ENCODE measurements at regions not wholly inside any gene's neighbourhood (a gene's known extent, or its start where the extent isn't known, plus 50 kb on each side); places are given as distances from the start of the nearest gene placed in this dataset.
"Not testable (repeated sequence)": the region's sequence is repeated elsewhere in the genome, so short reads cannot be mapped to it uniquely, and the experiment has no call there.

GRCh38 chr3:17817973-17818372 lies 75.5 kb upstream of the TBC1D5 start:
- not testable (repeated sequence) for DNase-seq

GRCh38 chr3:17817545-17817944 lies 75.1 kb upstream of the TBC1D5 start:
- no peak for DNase-seq

- DNase-seq: not testable (repeated sequence)
These were observed 74.4 kb upstream of the TBC1D5 start for GRCh38 chr3:17816839-17817238.

GRCh38 chr3:17812328-17812727 lies 69.9 kb upstream of the TBC1D5 start:
- not testable (repeated sequence) for DNase-seq

GRCh38 chr3:17811646-17812045 lies 69.2 kb upstream of the TBC1D5 start:
- DNase-seq: no peak

- no peak for DNase-seq
These were observed 68.3 kb upstream of the TBC1D5 start for GRCh38 chr3:17810759-17811158.

- DNase-seq: no peak
These were observed 66.6 kb upstream of the TBC1D5 start for GRCh38 chr3:17808994-17809393.

- DNase-seq: no peak
These were observed 64.4 kb upstream of the TBC1D5 start for GRCh38 chr3:17806876-17807275.

GRCh38 chr3:17806201-17806600 lies 63.8 kb upstream of the TBC1D5 start:
- DNase-seq: no peak

GRCh38 chr3:17805461-17805940 lies 63.1 kb upstream of the TBC1D5 start:
- DNase-seq: no peak

GRCh38 chr3:17802950-17803349 lies 60.5 kb upstream of the TBC1D5 start:
- no peak for DNase-seq

GRCh38 chr3:17801131-17801530 lies 58.7 kb upstream of the TBC1D5 start:
- DNase-seq: no peak

- DNase-seq: no peak
These were observed 57.8 kb upstream of the TBC1D5 start for GRCh38 chr3:17800232-17800631.

- no peak for DNase-seq
These were observed 56.9 kb upstream of the TBC1D5 start for GRCh38 chr3:17799312-17799711.

- no peak for DNase-seq
These were observed 55.6 kb upstream of the TBC1D5 start for GRCh38 chr3:17798000-17798399.

- peak; percentile 74 for DNase-seq
These were observed 53.3 kb upstream of the TBC1D5 start for GRCh38 chr3:17795711-17796110.

- no peak for DNase-seq
These were observed 52.8 kb upstream of the TBC1D5 start for GRCh38 chr3:17795280-17795679.

GRCh38 chr3:17793542-17794195 lies 51.2 kb upstream of the TBC1D5 start:
- DNase-seq: no peak

Data from inflammatory macrophage treated with lipopolysaccharide for 4 hours (primary cell).